HepG2 (cell line): ENCODE measurements at regions not wholly inside any gene's neighbourhood (a gene's known extent, or its start where the extent isn't known, plus 50 kb on each side); places are given as distances from the start of the nearest gene placed in this dataset.

Experiments used
- ATAC-seq: fragments of 200-7000 bp; cut with Tn5 transposase; 3 replicates; pipeline ENCODE4 v1.9.1; 2020; ENCODE audit warnings: mild to moderate bottlenecking, moderate library complexity
- BruUV-seq: library from RNA; stranded (reverse); fragments of 400-500 nt; replicated peaks from 2 replicates; lab custom pipeline; 2021; lab: Mats Ljungman, UMichigan
- CTCF ChIA-PET: fragments of 300-600 bp; formaldehyde crosslinking; extraction: SDS; loops from one replicate; lab custom pipeline; 2021; ENCODE audit warnings: low total read pairs, inconsistent platforms, low intra/inter-chr PET ratio; lab: Yijun Ruan, JAX
- POLR2A ChIA-PET: fragments of 350-600 bp; sonication (Branson Sonifier 250); formaldehyde crosslinking; loops from one replicate; lab custom pipeline; 2020; ENCODE audit warnings: antibody characterized with exemption, inconsistent platforms; lab: Yijun Ruan, JAX
- DNase-seq: peaks from one replicate; pipeline ENCODE4 v3.0.0-alpha.2; 2015; ENCODE audit warnings: low spot score
- FAIRE-seq: peaks from 3 replicates; lab custom pipeline; 2011; peaks lifted over from hg19 to GRCh38; lab: Jason Lieb, UNC
- H2AFZ ChIP-seq: one replicate; pipeline ENCODE4 v1.6.1; 2011; ENCODE audit warnings: low read length, inconsistent platforms
- H3K27ac ChIP-seq: fragments of 300-600 bp; 3 replicates; pipeline ENCODE4 v1.8.0; 2011; ENCODE audit warnings: mixed run types, mild to moderate bottlenecking, mixed read lengths, low read length, inconsistent platforms; ENCODE audit not compliant: insufficient read depth; ENCODE audit errors: extremely low read length
- H3K27me3 ChIP-seq, 2 experiments: fragments of 200-600 bp in 1 of 2; 2 replicates in 1 of 2; 3 replicates in 1 of 2; pipeline versions ENCODE4 v1.6.0 to v1.8.0; 2011; ENCODE audit warnings: low read length in 2 of 2, mild to moderate bottlenecking in 2 of 2, moderate library complexity in 2 of 2, inconsistent platforms in 1 of 2; ENCODE audit not compliant: insufficient read depth in 2 of 2, control insufficient read depth in 1 of 2
- H3K36me3 ChIP-seq, 2 experiments: fragments of 200-600 bp in 1 of 2; replicated peaks in 1 of 2; 2 replicates in 1 of 2; 3 replicates in 1 of 2; pipeline versions ENCODE4 v1.5.1 to v1.8.0; 2011; ENCODE audit warnings: low read length in 2 of 2, inconsistent platforms in 1 of 2; ENCODE audit not compliant: insufficient read depth in 2 of 2, control insufficient read depth in 1 of 2
- H3K4me1 ChIP-seq: 2 replicates; pipeline ENCODE4 v1.5.1; 2012; ENCODE audit warnings: low read length, inconsistent platforms; ENCODE audit not compliant: insufficient read depth
- H3K4me2 ChIP-seq: 2 replicates; pipeline ENCODE4 v1.6.0; 2011; ENCODE audit warnings: low read depth, low read length, inconsistent platforms
- H3K4me3 ChIP-seq, 3 experiments: fragments of 200-600 bp in 1 of 3; sonication (generic), shearing (Covaris generic) in 1 of 3; replicated peaks in 1 of 3; 2 replicates each; pipeline ENCODE4 v1.5.1; 2011 to 2016; ENCODE audit warnings: low read length in 3 of 3, inconsistent platforms in 2 of 3, low read depth in 2 of 3, mild to moderate bottlenecking in 2 of 3, control low read depth in 1 of 3, mixed read lengths in 1 of 3; ENCODE audit not compliant: insufficient read depth in 1 of 3
- H3K79me2 ChIP-seq: one replicate; pipeline ENCODE4 v1.6.1; 2011; ENCODE audit warnings: low read length, inconsistent platforms; ENCODE audit not compliant: insufficient read depth
- H3K9ac ChIP-seq: 2 replicates; pipeline ENCODE4 v1.6.0; 2011; ENCODE audit warnings: mild to moderate bottlenecking, low read depth, low read length, inconsistent platforms; ENCODE audit not compliant: insufficient read depth
- H3K9me3 ChIP-seq: 2 replicates; pipeline ENCODE4 v1.5.1; 2012; ENCODE audit warnings: mild to moderate bottlenecking, low read length
- H4K20me1 ChIP-seq: 2 replicates; pipeline ENCODE4 v1.6.0; 2011; ENCODE audit warnings: inconsistent platforms, mild to moderate bottlenecking, low read length, moderate library complexity; ENCODE audit not compliant: insufficient read depth
- FOSL2 ChIP-seq: sonication (generic); formaldehyde crosslinking; IDR thresholded peaks from 2 replicates; pipeline ENCODE4 v1.4.0; 2020; ENCODE audit warnings: missing genetic modification reagents
- FOXM1 ChIP-seq: sonication (generic); formaldehyde crosslinking; IDR thresholded peaks from 2 replicates; pipeline ENCODE4 v1.5.0; 2020; ENCODE audit warnings: missing genetic modification reagents
- HMG20A ChIP-seq: IDR thresholded peaks from 2 replicates; pipeline ENCODE4 v1.6.1; 2016; ENCODE audit warnings: borderline replicate concordance
- HOXA5 ChIP-seq: sonication (generic); formaldehyde crosslinking; IDR thresholded peaks from 2 replicates; pipeline ENCODE4 v1.4.0; 2020; ENCODE audit warnings: missing genetic modification reagents
- MAFK ChIP-seq, 2 experiments: IDR thresholded peaks in 1 of 2; conservative IDR thresholded peaks in 1 of 2; 2 replicates each; pipeline ENCODE4 v1.6.1; 2011; ENCODE audit warnings: improper control_type of control experiment in 2 of 2, low read length in 2 of 2
- MED1 ChIP-seq: sonication (generic); formaldehyde crosslinking; IDR thresholded peaks from 2 replicates; pipeline ENCODE4 v1.4.0; 2020; ENCODE audit warnings: missing genetic modification reagents
- MXD4 ChIP-seq: IDR thresholded peaks from 2 replicates; pipeline ENCODE4 v1.6.1; 2016; ENCODE audit warnings: mild to moderate bottlenecking, missing biosample characterization, missing genetic modification reagents
- MZF1 ChIP-seq: sonication (generic); formaldehyde crosslinking; IDR thresholded peaks from 2 replicates; pipeline ENCODE4 v1.8.1; 2023; ENCODE audit warnings: mild to moderate bottlenecking, missing genetic modification reagents, borderline replicate concordance
- NR2F6 ChIP-seq, 2 experiments: IDR thresholded peaks; 2 replicates each; pipeline ENCODE4 v1.6.1; 2016; ENCODE audit warnings: antibody characterized with exemption in 1 of 2, mild to moderate bottlenecking in 1 of 2
- RAD51 ChIP-seq: fragments of 450-650 bp; IDR thresholded peaks from 2 replicates; pipeline ENCODE4 v1.6.1; 2016; ENCODE audit warnings: borderline replicate concordance
- RNF219 ChIP-seq: sonication (generic); formaldehyde crosslinking; IDR thresholded peaks from 2 replicates; pipeline ENCODE4 v1.5.0; 2020; ENCODE audit warnings: mild to moderate bottlenecking, missing genetic modification reagents
- RXRB ChIP-seq: IDR thresholded peaks from 2 replicates; pipeline ENCODE4 v1.6.1; 2016; ENCODE audit warnings: borderline replicate concordance, missing genetic modification reagents, missing compliant biosample characterization
- TIGD3 ChIP-seq: sonication (generic); formaldehyde crosslinking; IDR thresholded peaks from 2 replicates; pipeline ENCODE4 v1.5.1; 2020; ENCODE audit warnings: mild to moderate bottlenecking, missing genetic modification reagents, borderline replicate concordance
- ZNF234 ChIP-seq: sonication (generic); formaldehyde crosslinking; conservative IDR thresholded peaks from 2 replicates; pipeline ENCODE4 v1.5.1; 2020; ENCODE audit warnings: mild to moderate bottlenecking, missing genetic modification reagents
- ZNF33B ChIP-seq: sonication (generic); formaldehyde crosslinking; IDR thresholded peaks from 2 replicates; pipeline ENCODE4 v1.5.1; 2020; ENCODE audit warnings: mild to moderate bottlenecking, missing genetic modification reagents
- ZNF557 ChIP-seq: sonication (generic); formaldehyde crosslinking; IDR thresholded peaks from 2 replicates; pipeline ENCODE4 v1.4.0; 2020; ENCODE audit warnings: missing genetic modification reagents
- ZNF577 ChIP-seq: sonication (generic); formaldehyde crosslinking; IDR thresholded peaks from 2 replicates; pipeline ENCODE4 v1.4.0; 2020; ENCODE audit warnings: mild to moderate bottlenecking, low read depth, missing genetic modification reagents, borderline replicate concordance
- WGBS: methylation state at CpG from one replicate; pipeline ENCODE4 v1.1.6; 2017; ENCODE audit warnings: low lambda C conversion rate; 5-methylcytosine and 5-hydroxymethylcytosine counted together
- in situ Hi-C: cut with HindIII; loops from 2 replicates; pipeline ENCODE4 v1.10.0; 2017; ENCODE audit warnings: low pct_unique_long_range_greater_than_20kb; ENCODE audit not compliant: extremely low pct_ligation_motif_present
- intact Hi-C: fragments of 100-400 bp; cut with micrococcal nuclease; formaldehyde crosslinking; loops from one replicate; pipeline ENCODE4 v1.10.0; 2022; ENCODE audit not compliant: unreplicated experiment
- TF ChIP-seq, protein P1 (sequence below): IDR thresholded peaks from 2 replicates; pipeline ENCODE4 v1.6.1; 2016
- TF ChIP-seq, protein P2 (sequence below): IDR thresholded peaks from 2 replicates; pipeline ENCODE4 v1.6.1; 2016; ENCODE audit warnings: missing biosample characterization, missing genetic modification reagents, low read depth

- no peak for TF ChIP-seq FOSL2 (CRISPR knock-in tag)
- TF ChIP-seq, all 625 proteins: peak for 0
Measured at GRCh38 chr12:80018119-80018518, 81.2 kb upstream of the OTOGL start (continued).

DNA sequence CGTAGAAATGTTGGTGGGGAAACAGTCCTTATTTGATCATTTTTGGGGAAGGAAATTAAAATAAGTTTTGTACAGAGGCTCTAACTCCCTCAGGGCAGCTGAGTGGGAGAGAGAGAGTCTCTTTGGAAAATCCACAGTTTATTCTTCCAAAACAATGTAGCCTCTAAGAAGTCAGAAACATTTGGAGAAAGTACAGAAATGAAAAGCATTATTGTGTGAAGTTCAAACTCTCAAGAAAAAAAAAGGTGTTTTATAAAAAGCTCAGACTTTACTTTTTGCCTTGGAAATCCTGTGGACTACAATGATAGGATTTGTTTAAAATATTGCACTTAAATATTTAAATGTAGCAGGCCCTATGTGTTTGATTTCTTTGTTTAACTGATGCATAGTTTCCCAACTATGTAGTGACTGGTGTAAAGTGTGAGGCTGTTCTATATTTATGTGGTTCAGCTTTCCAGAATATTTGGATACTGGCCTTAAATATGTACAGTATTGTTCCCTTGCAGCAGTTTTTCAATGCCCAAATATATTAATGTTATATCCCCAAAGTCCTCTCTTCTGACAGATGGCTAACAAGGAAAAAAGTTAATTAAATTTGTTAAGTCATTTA lies 82.0 kb upstream of the OTOGL start:
- H3K36me3 ChIP-seq: no peaks in the 10 kb centered on the region
- H3K27ac ChIP-seq: no peak overlapping the region
- BruUV-seq: no TSS peak
- FAIRE-seq (no peak), DNase-seq (no peak), ATAC-seq (no peak)
- in situ Hi-C loops (no loop called here), intact Hi-C loops (no loop called here)
- H3K9me3 ChIP-seq: no peaks in the 10 kb centered on the region
- H3K79me2 ChIP-seq: no peaks in the 10 kb centered on the region
- WGBS: 82% methylated on average over 1 of the region's 1 CpG
- ChIA-PET POLR2A (no interaction called here), CTCF (no interaction called here)
- no peak overlapping the region for H3K4me3 ChIP-seq
- H4K20me1 ChIP-seq: no peaks in the 10 kb centered on the region
- H2AFZ ChIP-seq: no peak overlapping the region
- no peak overlapping the region for H3K4me2 ChIP-seq
- no peak overlapping the region for H3K9ac ChIP-seq
- H3K4me1 ChIP-seq: no peaks in the 10 kb centered on the region
- no peaks in the 10 kb centered on the region for H3K27me3 ChIP-seq
- TF ChIP-seq TIGD3 (no peak), ZNF557 (CRISPR knock-in tag) (no peak), ZNF577 (no peak), HOXA5 (CRISPR knock-in tag) (no peak), RXRB (CRISPR knock-in tag) (no peak), NR2F6 (IDR thresholded peaks at IDR 0.05) (no peak), NR2F6 (CRISPR knock-in tag; IDR thresholded peaks at IDR 0.05) (no peak), ZNF234 (CRISPR knock-in tag) (no peak), MZF1 (CRISPR knock-in tag) (no peak), MAFK (conservative IDR thresholded peaks at IDR 0.05 in 1 of 2, IDR thresholded peaks at IDR 0.05 in 1 of 2; ENCODE audit: low read length in 2 of 2) (no peak), ZNF33B (CRISPR knock-in tag) (no peak), HMG20A (CRISPR knock-in tag) (no peak), RNF219 (CRISPR knock-in tag) (no peak), MED1 (CRISPR knock-in tag) (no peak), FOXM1 (CRISPR knock-in tag) (no peak), MXD4 (CRISPR knock-in tag) (no peak), RAD51 (no peak)
- TF ChIP-seq, protein P1, sequence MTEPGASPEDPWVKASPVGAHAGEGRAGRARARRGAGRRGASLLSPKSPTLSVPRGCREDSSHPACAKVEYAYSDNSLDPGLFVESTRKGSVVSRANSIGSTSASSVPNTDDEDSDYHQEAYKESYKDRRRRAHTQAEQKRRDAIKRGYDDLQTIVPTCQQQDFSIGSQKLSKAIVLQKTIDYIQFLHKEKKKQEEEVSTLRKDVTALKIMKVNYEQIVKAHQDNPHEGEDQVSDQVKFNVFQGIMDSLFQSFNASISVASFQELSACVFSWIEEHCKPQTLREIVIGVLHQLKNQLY (CRISPR knock-in tag): no peak
- TF ChIP-seq, protein P2, sequence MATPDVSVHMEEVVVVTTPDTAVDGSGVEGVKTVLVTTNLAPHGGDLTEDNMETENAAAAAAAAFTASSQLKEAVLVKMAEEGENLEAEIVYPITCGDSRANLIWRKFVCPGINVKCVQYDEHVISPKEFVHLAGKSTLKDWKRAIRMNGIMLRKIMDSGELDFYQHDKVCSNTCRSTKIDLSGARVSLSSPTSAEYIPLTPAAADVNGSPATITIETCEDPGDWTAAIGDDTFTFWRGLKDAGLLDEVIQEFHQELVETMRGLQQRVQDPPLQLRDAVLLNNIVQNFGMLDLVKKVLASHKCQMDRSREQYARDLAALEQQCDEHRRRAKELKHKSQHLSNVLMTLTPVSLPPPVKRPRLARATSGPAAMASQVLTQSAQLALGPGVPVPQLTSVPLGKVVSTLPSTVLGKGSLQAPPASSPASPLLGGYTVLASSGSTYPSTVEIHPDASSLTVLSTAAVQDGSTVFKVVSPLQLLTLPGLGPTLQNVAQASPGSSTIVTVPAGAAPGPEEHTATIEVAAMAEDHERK (CRISPR knock-in tag): no peak
